WTC11 (cell line): ENCODE measurements at regions not wholly inside any gene's neighbourhood (a gene's known extent, or its start where the extent isn't known, plus 50 kb on each side); places are given as distances from the start of the nearest gene placed in this dataset.

Experiments
- ATAC-seq: fragments of 200-7000 bp; cut with Tn5 transposase; 2 replicates; pipeline ENCODE4 v1.10.0; 2021; ENCODE audit warnings: mild to moderate bottlenecking, moderate library complexity
- CTCF ChIA-PET: fragments of 300-600 bp; sonication (Branson Sonifier 250); formaldehyde crosslinking; loops from one replicate; lab custom pipeline; 2021; ENCODE audit warnings: antibody characterized with exemption; lab: Charles Lee
- POLR2A ChIA-PET: fragments of 350-600 bp; sonication (Branson Sonifier 250); formaldehyde crosslinking; loops from one replicate; lab custom pipeline; 2021; ENCODE audit warnings: antibody characterized with exemption; lab: Charles Lee
- DNase-seq: peaks from one replicate; pipeline ENCODE4 v3.0.0; 2021; ENCODE audit warnings: low spot score
- H3K27ac Mint-ChIP-seq: 2 replicates; pipeline ENCODE4 v1.8.0; 2021; ENCODE audit warnings: mixed read lengths
- H3K27me3 Mint-ChIP-seq: 2 replicates; pipeline ENCODE4 v1.8.0; 2021; ENCODE audit warnings: low read depth, mild to moderate bottlenecking, moderate library complexity, mixed read lengths
- H3K36me3 Mint-ChIP-seq: 2 replicates; pipeline ENCODE4 v1.8.0; 2021; ENCODE audit warnings: mixed read lengths
- H3K4me1 Mint-ChIP-seq: 2 replicates; pipeline ENCODE4 v1.8.0; 2022; ENCODE audit warnings: mixed read lengths
- H3K4me3 Mint-ChIP-seq: 2 replicates; pipeline ENCODE4 v1.8.0; 2021; ENCODE audit warnings: mild to moderate bottlenecking, moderate library complexity, mixed read lengths
- H3K9me3 Mint-ChIP-seq: 2 replicates; pipeline ENCODE4 v1.8.0; 2021; ENCODE audit warnings: mixed read lengths
- CDX4 ChIP-seq: fragments of 250-450 bp; sonication (Bioruptor Pico); IDR thresholded peaks from 2 replicates; pipeline ENCODE4 v1.9.0; 2021; ENCODE audit warnings: moderate library complexity, mild to moderate bottlenecking, inconsistent platforms, borderline replicate concordance
- CTCF ChIP-seq: fragments of 200-600 bp; IDR thresholded peaks from 2 replicates; pipeline ENCODE4 v1.8.0; 2022; ENCODE audit warnings: antibody characterized with exemption
- E2F4 ChIP-seq: sonication (generic); formaldehyde crosslinking; IDR thresholded peaks from 2 replicates; pipeline ENCODE4 v1.8.1; 2022; ENCODE audit warnings: low read depth, mild to moderate bottlenecking, moderate library complexity, missing genetic modification reagents, borderline replicate concordance
- EMX1 ChIP-seq: fragments of 250-450 bp; sonication (Bioruptor Pico); IDR thresholded peaks from 2 replicates; pipeline ENCODE4 v1.8.0; 2021; ENCODE audit warnings: mild to moderate bottlenecking
- FOXP1 ChIP-seq: sonication (generic); formaldehyde crosslinking; IDR thresholded peaks from 2 replicates; pipeline ENCODE4 v1.8.0; 2022; ENCODE audit warnings: missing genetic modification reagents, mild to moderate bottlenecking, moderate library complexity, borderline replicate concordance
- IRF1 ChIP-seq: sonication (generic); formaldehyde crosslinking; IDR thresholded peaks from 2 replicates; pipeline ENCODE4 v1.8.0; 2023; ENCODE audit warnings: missing genetic modification reagents
- KAT7 ChIP-seq: sonication (generic); formaldehyde crosslinking; IDR thresholded peaks from 2 replicates; pipeline ENCODE4 v1.8.1; 2023; ENCODE audit warnings: missing genetic modification reagents, mild to moderate bottlenecking, borderline replicate concordance
- MAX ChIP-seq: sonication (generic); formaldehyde crosslinking; IDR thresholded peaks from 2 replicates; pipeline ENCODE4 v1.8.0; 2022; ENCODE audit warnings: mild to moderate bottlenecking, missing genetic modification reagents
- MYBL2 ChIP-seq: sonication (generic); formaldehyde crosslinking; IDR thresholded peaks from 2 replicates; pipeline ENCODE4 v1.8.1; 2023; ENCODE audit warnings: mild to moderate bottlenecking, moderate library complexity, missing genetic modification reagents
- OVOL2 ChIP-seq: fragments of 250-450 bp; sonication (Bioruptor Pico); IDR thresholded peaks from 2 replicates; pipeline ENCODE4 v1.9.0; 2021; ENCODE audit warnings: mild to moderate bottlenecking, borderline replicate concordance
- PRDM15 ChIP-seq: sonication (generic); formaldehyde crosslinking; IDR thresholded peaks from 2 replicates; pipeline ENCODE4 v1.8.0; 2022; ENCODE audit warnings: missing genetic modification reagents
- TCF7 ChIP-seq: sonication (generic); formaldehyde crosslinking; IDR thresholded peaks from 2 replicates; pipeline ENCODE4 v1.8.0; 2022; ENCODE audit warnings: mild to moderate bottlenecking, low read depth, missing genetic modification reagents, moderate library complexity

- TF ChIP-seq PRDM15 (CRISPR knock-in tag) (no peak), TCF7 (CRISPR knock-in tag) (no peak), E2F4 (CRISPR knock-in tag) (no peak), KAT7 (CRISPR knock-in tag) (no peak)
Observed at GRCh38 chr9:8070779-8071444, 271.3 kb upstream of the DMAC1 start (continued).

- no peak for ATAC-seq
Observed at GRCh38 chr9:8062459-8062858, 262.9 kb upstream of the DMAC1 start.

More at GRCh38 chr9:8062459-8062858, 262.9 kb upstream of the DMAC1 start:
- Mint-ChIP-seq H3K4me1 (no peaks in the 10 kb centered on the region), H3K27ac (no peak overlapping the region), H3K9me3 (no peaks in the 10 kb centered on the region), H3K27me3 (no peaks in the 10 kb centered on the region), H3K4me3 (no peak overlapping the region), H3K36me3 (no peaks in the 10 kb centered on the region)
- ChIA-PET POLR2A (no interaction called here), CTCF (no interaction called here)
- TF ChIP-seq CDX4 (CRISPR knock-in tag): no peak
- TF ChIP-seq IRF1: no peak
- no peak for TF ChIP-seq KAT7 (CRISPR knock-in tag)
- no peak for TF ChIP-seq CTCF
- TF ChIP-seq MAX (CRISPR knock-in tag): no peak
- no peak for TF ChIP-seq OVOL2 (CRISPR knock-in tag)
- TF ChIP-seq EMX1 (CRISPR knock-in tag): no peak
- TF ChIP-seq FOXP1 (CRISPR knock-in tag): no peak
- TF ChIP-seq MYBL2 (CRISPR knock-in tag): no peak
- no peak for DNase-seq
